ENCODE measurements at regions not wholly inside any gene's neighbourhood (a gene's known extent, or its start where the extent isn't known, plus 50 kb on each side); places are given as distances from the start of the nearest gene placed in this dataset.

- TF ChIP-seq NELFE (IDR thresholded peaks at IDR 0.05; ENCODE audit: insufficient read depth, insufficient read length) (no peak), CTCF (IDR thresholded peaks at IDR 0.05 in 2 of 3, conservative IDR thresholded peaks at IDR 0.05 in 1 of 3; ENCODE audit: insufficient read depth in 2 of 3, low read depth in 1 of 3, low read length in 3 of 3) (no peak), MAX (CRISPR knock-in tag; IDR thresholded peaks at IDR 0.05) (no peak), EGR1 (conservative IDR thresholded peaks at IDR 0.05) (no peak), CHD2 (IDR thresholded peaks at IDR 0.05; ENCODE audit: low read depth, low read length) (no peak), SIX5 (IDR thresholded peaks at IDR 0.05; ENCODE audit: borderline replicate concordance in 1 of 2, insufficient read depth in 1 of 2, low read depth in 1 of 2, low read length in 2 of 2) (no peak), JUN (IDR thresholded peaks at IDR 0.05; ENCODE audit: borderline replicate concordance, low read depth, low read length) (no peak), JUN (CRISPR knock-in tag; IDR thresholded peaks at IDR 0.05; ENCODE audit: borderline replicate concordance) (no peak), GATA2 (CRISPR knock-in tag; IDR thresholded peaks at IDR 0.05) (no peak), CBFA2T2 (conservative IDR thresholded peaks at IDR 0.05) (no peak), RBBP5 (IDR thresholded peaks at IDR 0.05; ENCODE audit: borderline replicate concordance, insufficient read depth, low read length, poor library complexity, severe bottlenecking) (no peak), POLR2AphosphoS5 (IDR thresholded peaks at IDR 0.05; ENCODE audit: control insufficient read depth, insufficient read depth, low read depth, low read length) (no peak), USF1 (CRISPR knock-in tag; IDR thresholded peaks at IDR 0.05) (no peak)
Observed at GRCh38 chr18:53747663-53748160, 476.8 kb downstream of the MBD2 start.

Data from K562 (cell line).